ENCODE measurements at regions not wholly inside any gene's neighbourhood (a gene's known extent, or its start where the extent isn't known, plus 50 kb on each side); places are given as distances from the start of the nearest gene placed in this dataset.

GRCh38 chrX:22691966-22692565, 307.7 kb upstream of the DDX53 start:
- Histone ChIP-seq H3K27me3 (ENCODE audit: control insufficient read depth, insufficient read depth, low read length) (no peaks in the 10 kb centered on the region), H3K4me1 (ENCODE audit: control insufficient read depth, insufficient read depth, low read length) (peaks cover 23% of the 10 kb centered on the region), H3K4me3 (ENCODE audit: low read depth, low read length) (no peak overlapping the region), H3K9ac (ENCODE audit: low read depth, low read length) (no peak overlapping the region), H3K9me3 (ENCODE audit: control insufficient read depth, insufficient read depth, low read length) (no peaks in the 10 kb centered on the region), H3K27ac (ENCODE audit: low read depth, low read length) (no peak overlapping the region), H3K36me3 (ENCODE audit: control insufficient read depth, insufficient read depth, low read length) (no peaks in the 10 kb centered on the region)

DNA sequence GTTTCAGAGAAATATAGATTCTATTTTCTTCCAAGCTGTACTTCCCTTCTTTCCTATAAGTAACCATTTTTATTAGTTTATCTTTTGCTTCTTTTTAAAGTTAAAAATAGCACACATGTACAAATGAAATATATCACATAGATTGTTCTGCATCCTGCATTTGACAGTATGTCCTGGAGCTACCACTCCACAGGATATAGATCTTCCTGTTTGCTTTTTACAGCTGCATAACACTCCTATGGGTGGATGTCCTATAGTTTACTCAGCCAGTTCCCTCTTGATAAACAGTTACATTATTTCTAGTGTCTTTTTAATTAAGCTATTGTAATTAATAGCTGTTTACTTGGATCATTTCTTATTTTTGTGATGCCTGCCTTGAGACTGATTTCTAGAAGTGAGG, 301.6 kb upstream of the DDX53 start:
- H3K9me3 ChIP-seq (ENCODE audit: control insufficient read depth, insufficient read depth, low read length): no peaks in the 10 kb centered on the region
- no peak overlapping the region for H3K9ac ChIP-seq (ENCODE audit: low read depth, low read length)
- H3K27ac ChIP-seq (ENCODE audit: low read depth, low read length): no peak overlapping the region
- no peaks in the 10 kb centered on the region for H3K36me3 ChIP-seq (ENCODE audit: control insufficient read depth, insufficient read depth, low read length)
- no peaks in the 10 kb centered on the region for H3K27me3 ChIP-seq (ENCODE audit: control insufficient read depth, insufficient read depth, low read length)
- H3K4me3 ChIP-seq (ENCODE audit: low read depth, low read length): no peak overlapping the region
- no peaks in the 10 kb centered on the region for H3K4me1 ChIP-seq (ENCODE audit: control insufficient read depth, insufficient read depth, low read length)

- no peaks in the 10 kb centered on the region for H3K4me1 ChIP-seq (ENCODE audit: control insufficient read depth, insufficient read depth, low read length)
- H3K4me3 ChIP-seq (ENCODE audit: low read depth, low read length): no peak overlapping the region
- H3K9ac ChIP-seq (ENCODE audit: low read depth, low read length): no peak overlapping the region
- H3K36me3 ChIP-seq (ENCODE audit: control insufficient read depth, insufficient read depth, low read length): no peaks in the 10 kb centered on the region
- no peaks in the 10 kb centered on the region for H3K27me3 ChIP-seq (ENCODE audit: control insufficient read depth, insufficient read depth, low read length)
- H3K27ac ChIP-seq (ENCODE audit: low read depth, low read length): no peak overlapping the region
- H3K9me3 ChIP-seq (ENCODE audit: control insufficient read depth, insufficient read depth, low read length): no peaks in the 10 kb centered on the region
Measured at GRCh38 chrX:22699581-22700091, 300.1 kb upstream of the DDX53 start.

- no peaks in the 10 kb centered on the region for H3K27me3 ChIP-seq (ENCODE audit: control insufficient read depth, insufficient read depth, low read length)
- H3K9me3 ChIP-seq (ENCODE audit: control insufficient read depth, insufficient read depth, low read length): no peaks in the 10 kb centered on the region
- 0 out of 2 replicates have a peak, but pooled peaks cover 7% of the 10 kb centered on the region for H3K4me1 ChIP-seq (ENCODE audit: control insufficient read depth, insufficient read depth, low read length)
- H3K36me3 ChIP-seq (ENCODE audit: control insufficient read depth, insufficient read depth, low read length): no peaks in the 10 kb centered on the region
- H3K27ac ChIP-seq (ENCODE audit: low read depth, low read length): no peak overlapping the region
- no peak overlapping the region for H3K9ac ChIP-seq (ENCODE audit: low read depth, low read length)
- H3K4me3 ChIP-seq (ENCODE audit: low read depth, low read length): no peak overlapping the region
Measured at GRCh38 chrX:22712942-22713341, 286.8 kb upstream of the DDX53 start.

DNA sequence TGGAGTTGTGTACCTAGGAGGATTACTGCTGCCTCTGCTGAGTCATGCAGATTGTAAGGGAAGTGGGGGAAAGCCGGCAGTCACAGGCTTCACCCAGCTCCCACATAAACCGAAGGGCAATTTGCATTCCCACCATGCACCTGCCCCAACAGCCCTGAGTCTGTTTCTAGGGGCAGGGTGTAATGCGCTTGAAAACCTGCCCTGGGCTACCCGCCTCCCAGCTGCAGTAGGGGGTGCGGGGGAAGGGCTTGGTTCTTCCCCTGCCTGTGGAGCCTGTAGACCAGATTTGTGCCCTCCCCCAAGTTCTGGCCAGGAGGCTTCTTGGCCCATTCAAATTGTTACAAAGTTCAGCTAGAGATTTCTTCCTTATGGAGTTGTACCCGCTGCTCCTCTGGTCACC, 269.2 kb upstream of the DDX53 start:
- H3K4me3 ChIP-seq (ENCODE audit: low read depth, low read length): no peak overlapping the region

GRCh38 chrX:22737541-22737940, 262.2 kb upstream of the DDX53 start:
- Histone ChIP-seq H3K36me3 (ENCODE audit: control insufficient read depth, insufficient read depth, low read length) (no peaks in the 10 kb centered on the region), H3K4me3 (ENCODE audit: low read depth, low read length) (no peak overlapping the region), H3K9ac (ENCODE audit: low read depth, low read length) (no peak overlapping the region), H3K27me3 (ENCODE audit: control insufficient read depth, insufficient read depth, low read length) (no peaks in the 10 kb centered on the region), H3K27ac (ENCODE audit: low read depth, low read length) (no peak overlapping the region), H3K4me1 (ENCODE audit: control insufficient read depth, insufficient read depth, low read length) (no peaks in the 10 kb centered on the region), H3K9me3 (ENCODE audit: control insufficient read depth, insufficient read depth, low read length) (no peaks in the 10 kb centered on the region; the same call in 1 of the 2 replicates)

More for the DNA sequence above, 269.2 kb upstream of the DDX53 start:
- H3K27me3 ChIP-seq (ENCODE audit: control insufficient read depth, insufficient read depth, low read length): no peaks in the 10 kb centered on the region
- no peak overlapping the region for H3K9ac ChIP-seq (ENCODE audit: low read depth, low read length)
- no peak overlapping the region for H3K27ac ChIP-seq (ENCODE audit: low read depth, low read length)
- no peaks in the 10 kb centered on the region for H3K36me3 ChIP-seq (ENCODE audit: control insufficient read depth, insufficient read depth, low read length)
- peaks cover 9% of the 10 kb centered on the region; the same call in 1 of the 2 replicates for H3K4me1 ChIP-seq (ENCODE audit: control insufficient read depth, insufficient read depth, low read length)
- no peaks in the 10 kb centered on the region; the same call in 1 of the 2 replicates for H3K9me3 ChIP-seq (ENCODE audit: control insufficient read depth, insufficient read depth, low read length)

GRCh38 chrX:22739276-22739675, 260.5 kb upstream of the DDX53 start:
- H3K4me1 ChIP-seq (ENCODE audit: control insufficient read depth, insufficient read depth, low read length): no peaks in the 10 kb centered on the region
- no peaks in the 10 kb centered on the region for H3K36me3 ChIP-seq (ENCODE audit: control insufficient read depth, insufficient read depth, low read length)
- H3K27ac ChIP-seq (ENCODE audit: low read depth, low read length): no peak overlapping the region

DNA sequence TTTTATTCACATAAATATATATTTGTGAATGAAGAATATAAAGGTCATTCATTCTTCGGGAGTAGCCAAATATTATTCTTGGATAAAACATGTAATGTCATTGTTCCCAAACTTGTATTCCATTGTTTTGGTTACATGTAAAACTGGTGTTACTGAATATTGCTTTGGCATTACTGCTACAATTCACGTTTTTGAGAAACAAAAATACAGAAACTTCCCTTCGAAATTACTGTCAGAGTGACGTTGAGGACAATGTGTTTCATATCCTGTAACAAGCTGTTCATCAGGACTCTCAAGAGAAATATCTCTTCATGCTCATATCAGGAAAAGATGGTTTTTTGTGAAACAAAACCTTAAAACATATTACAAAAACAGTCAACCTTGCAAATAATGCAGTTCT, 258.9 kb upstream of the DDX53 start:
- no peaks in the 10 kb centered on the region for H3K36me3 ChIP-seq (ENCODE audit: control insufficient read depth, insufficient read depth, low read length)
- no peak overlapping the region for H3K27ac ChIP-seq (ENCODE audit: low read depth, low read length)
- no peaks in the 10 kb centered on the region for H3K27me3 ChIP-seq (ENCODE audit: control insufficient read depth, insufficient read depth, low read length)
- H3K4me3 ChIP-seq (ENCODE audit: low read depth, low read length): no peak overlapping the region
- no peaks in the 10 kb centered on the region for H3K9me3 ChIP-seq (ENCODE audit: control insufficient read depth, insufficient read depth, low read length)
- H3K9ac ChIP-seq (ENCODE audit: low read depth, low read length): no peak overlapping the region
- no peaks in the 10 kb centered on the region for H3K4me1 ChIP-seq (ENCODE audit: control insufficient read depth, insufficient read depth, low read length)

More at GRCh38 chrX:22739276-22739675, 260.5 kb upstream of the DDX53 start:
- Histone ChIP-seq H3K9me3 (ENCODE audit: control insufficient read depth, insufficient read depth, low read length) (no peaks in the 10 kb centered on the region), H3K4me3 (ENCODE audit: low read depth, low read length) (no peak overlapping the region), H3K9ac (ENCODE audit: low read depth, low read length) (no peak overlapping the region), H3K27me3 (ENCODE audit: control insufficient read depth, insufficient read depth, low read length) (no peaks in the 10 kb centered on the region)

- H3K4me3 ChIP-seq (ENCODE audit: low read depth, low read length): no peak overlapping the region
- H3K27ac ChIP-seq (ENCODE audit: low read depth, low read length): no peak overlapping the region
- H3K27me3 ChIP-seq (ENCODE audit: control insufficient read depth, insufficient read depth, low read length): no peaks in the 10 kb centered on the region
- no peak overlapping the region for H3K9ac ChIP-seq (ENCODE audit: low read depth, low read length)
- H3K36me3 ChIP-seq (ENCODE audit: control insufficient read depth, insufficient read depth, low read length): no peaks in the 10 kb centered on the region
- no peaks in the 10 kb centered on the region for H3K4me1 ChIP-seq (ENCODE audit: control insufficient read depth, insufficient read depth, low read length)
- no peaks in the 10 kb centered on the region for H3K9me3 ChIP-seq (ENCODE audit: control insufficient read depth, insufficient read depth, low read length)
Measured at GRCh38 chrX:22742174-22742573, 257.6 kb upstream of the DDX53 start.

DNA sequence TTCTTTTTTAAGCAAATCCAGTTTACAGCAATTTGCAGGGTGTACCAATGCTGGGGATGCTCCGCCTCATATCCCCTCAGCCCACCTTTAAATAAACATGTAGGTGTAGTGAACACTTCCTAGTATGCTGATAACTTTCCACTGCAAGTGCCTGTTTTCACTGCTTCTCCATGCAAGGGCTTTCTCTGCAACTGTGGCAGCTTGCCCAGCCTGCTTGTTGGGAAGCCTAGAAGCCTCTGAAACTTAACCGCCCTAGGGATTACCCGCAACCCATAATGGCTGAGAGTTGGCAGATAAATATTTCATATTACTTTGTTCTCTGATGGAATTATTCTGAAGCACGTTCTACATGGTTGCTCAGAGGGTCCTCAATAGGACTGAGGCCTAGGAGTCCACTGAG, 253.7 kb upstream of the DDX53 start:
- no peaks in the 10 kb centered on the region for H3K9me3 ChIP-seq (ENCODE audit: control insufficient read depth, insufficient read depth, low read length)
- H3K27me3 ChIP-seq (ENCODE audit: control insufficient read depth, insufficient read depth, low read length): no peaks in the 10 kb centered on the region
- no peaks in the 10 kb centered on the region for H3K36me3 ChIP-seq (ENCODE audit: control insufficient read depth, insufficient read depth, low read length)
- H3K4me1 ChIP-seq (ENCODE audit: control insufficient read depth, insufficient read depth, low read length): peaks cover 2% of the 10 kb centered on the region; the same call in 1 of the 2 replicates
- H3K4me3 ChIP-seq (ENCODE audit: low read depth, low read length): no peak overlapping the region
- H3K9ac ChIP-seq (ENCODE audit: low read depth, low read length): no peak overlapping the region
- no peak overlapping the region for H3K27ac ChIP-seq (ENCODE audit: low read depth, low read length)

DNA sequence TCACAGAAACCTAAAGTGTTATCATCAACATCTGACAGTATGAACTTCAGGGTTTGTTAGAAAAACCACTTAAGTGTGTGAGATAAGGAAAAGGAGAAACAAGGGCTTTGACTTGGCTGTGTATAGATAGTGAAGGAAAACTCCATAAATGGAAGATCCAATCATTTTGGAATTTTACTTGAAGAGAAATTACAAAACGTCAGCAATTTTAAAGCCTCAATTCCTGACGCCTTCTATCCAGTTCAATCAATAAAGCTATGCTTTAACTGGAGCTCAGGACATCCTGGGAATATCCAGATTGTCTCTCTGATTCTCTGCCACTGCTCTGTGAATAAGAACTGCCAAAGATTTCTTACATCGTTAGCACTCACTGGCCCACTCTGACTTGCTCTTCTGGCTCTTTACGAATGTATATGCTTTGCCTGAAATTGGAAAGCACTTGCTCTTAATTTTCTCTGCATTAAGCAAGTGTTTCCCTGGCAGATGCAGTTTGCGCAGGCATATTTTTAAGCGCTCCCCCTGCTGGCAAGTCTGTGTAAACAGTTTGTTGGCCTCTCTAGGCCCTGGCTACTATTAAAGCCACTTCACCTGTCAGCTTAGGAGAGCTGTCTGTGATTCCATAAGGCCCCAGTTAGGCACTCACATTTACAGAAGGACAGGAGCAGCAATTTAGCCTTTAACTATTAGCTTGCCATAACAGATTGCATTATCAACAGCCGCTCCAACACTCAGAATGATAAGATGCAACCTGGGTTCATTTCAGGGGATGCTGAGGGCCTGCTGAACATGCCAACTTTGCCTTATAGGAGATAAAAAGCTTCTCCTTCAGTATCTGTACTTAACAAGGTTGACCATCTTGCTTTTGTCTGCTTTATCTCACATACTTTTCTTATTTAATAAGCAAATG, 251.4 kb upstream of the DDX53 start:
- Histone ChIP-seq H3K4me1 (ENCODE audit: control insufficient read depth, insufficient read depth, low read length) (peaks cover 2% of the 10 kb centered on the region; the same call in 1 of the 2 replicates), H3K27ac (ENCODE audit: low read depth, low read length) (no peak overlapping the region), H3K27me3 (ENCODE audit: control insufficient read depth, insufficient read depth, low read length) (no peaks in the 10 kb centered on the region), H3K9me3 (ENCODE audit: control insufficient read depth, insufficient read depth, low read length) (no peaks in the 10 kb centered on the region), H3K36me3 (ENCODE audit: control insufficient read depth, insufficient read depth, low read length) (no peaks in the 10 kb centered on the region), H3K4me3 (ENCODE audit: low read depth, low read length) (no peak overlapping the region), H3K9ac (ENCODE audit: low read depth, low read length) (no peak overlapping the region)

All from HUES48 (cell line).